KMS-11 (cell line): ENCODE measurements at regions not wholly inside any gene's neighbourhood (a gene's known extent, or its start where the extent isn't known, plus 50 kb on each side); places are given as distances from the start of the nearest gene placed in this dataset.

Source experiments
- H2AFZ ChIP-seq: fragments of 200-600 bp; sonication (generic); 2 replicates; pipeline ENCODE4 v1.6.1; 2016; ENCODE audit warnings: antibody characterized with exemption, mixed run types, low read depth
- H3K27ac ChIP-seq: fragments of 200-600 bp; sonication (generic); 2 replicates; pipeline ENCODE4 v1.6.1; 2016; ENCODE audit warnings: mild to moderate bottlenecking, mixed run types
- H3K27me3 ChIP-seq: fragments of 200-600 bp; sonication (generic); 2 replicates; pipeline ENCODE4 v1.6.1; 2017; ENCODE audit warnings: mild to moderate bottlenecking, low read depth, mixed run types, moderate library complexity; ENCODE audit not compliant: insufficient read depth
- H3K36me3 ChIP-seq: fragments of 200-600 bp; sonication (generic); 2 replicates; pipeline ENCODE4 v1.6.1; 2017; ENCODE audit warnings: mild to moderate bottlenecking, mixed run types; ENCODE audit not compliant: insufficient read depth
- H3K4me1 ChIP-seq: fragments of 200-600 bp; sonication (generic); 2 replicates; pipeline ENCODE4 v1.6.1; 2016; ENCODE audit warnings: mild to moderate bottlenecking, low read depth, mixed run types; ENCODE audit not compliant: poor library complexity, severe bottlenecking
- H3K4me2 ChIP-seq: fragments of 200-600 bp; sonication (generic); 2 replicates; pipeline ENCODE4 v1.7.0; 2016; ENCODE audit warnings: mild to moderate bottlenecking, mixed run types
- H3K4me3 ChIP-seq: fragments of 200-600 bp; sonication (generic); IDR thresholded peaks from 2 replicates; pipeline ENCODE4 v1.6.1; 2017; ENCODE audit warnings: low read depth, low read length, mixed read lengths; ENCODE audit not compliant: insufficient read depth
- H3K79me2 ChIP-seq: fragments of 200-600 bp; sonication (generic); 2 replicates; pipeline ENCODE4 v1.6.1; 2016; ENCODE audit warnings: low read depth, mixed run types; ENCODE audit not compliant: insufficient read depth
- H3K9ac ChIP-seq: fragments of 200-600 bp; sonication (generic); 2 replicates; pipeline ENCODE4 v1.6.1; 2016; ENCODE audit warnings: mild to moderate bottlenecking, mixed run types
- H4K20me1 ChIP-seq: fragments of 200-600 bp; sonication (generic); 2 replicates; pipeline ENCODE4 v1.6.1; 2016; ENCODE audit warnings: mild to moderate bottlenecking, mixed run types; ENCODE audit not compliant: insufficient read depth
- CTCF ChIP-seq: fragments of 200-600 bp; sonication (generic); conservative IDR thresholded peaks from 2 replicates; pipeline ENCODE4 v1.6.1; 2017; ENCODE audit warnings: low read depth, mild to moderate bottlenecking, antibody characterized with exemption, low read length, moderate library complexity, mixed read lengths

DNA sequence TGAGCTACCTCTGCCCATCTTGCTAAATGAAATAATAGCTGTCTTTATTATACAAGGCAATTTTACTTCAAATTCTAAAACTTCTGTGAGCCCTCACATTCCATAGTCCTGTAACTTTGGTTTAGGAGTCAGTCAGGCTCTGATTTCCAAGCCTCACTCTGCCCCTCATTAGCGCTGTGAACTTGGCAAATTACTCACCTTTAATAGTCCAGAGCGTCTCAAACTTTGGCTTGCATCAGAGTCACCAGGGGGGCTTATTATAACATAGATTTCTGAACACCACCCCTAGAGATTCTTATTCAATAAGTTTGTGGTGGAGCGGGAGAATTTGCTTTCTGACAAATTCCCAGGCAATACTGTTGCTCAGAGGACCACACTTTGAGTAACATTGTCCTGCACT, 126.2 kb upstream of the FGGY start:
- Histone ChIP-seq H3K27me3 (no peaks in the 10 kb centered on the region), H2AFZ (no peak overlapping the region), H3K4me1 (no peaks in the 10 kb centered on the region), H4K20me1 (no peaks in the 10 kb centered on the region), H3K36me3 (no peaks in the 10 kb centered on the region), H3K79me2 (no peaks in the 10 kb centered on the region), H3K27ac (no peak overlapping the region), H3K4me2 (no peak overlapping the region), H3K4me3 (no peak overlapping the region), H3K9ac (no peak overlapping the region)
- no peak for TF ChIP-seq CTCF

- H3K9ac ChIP-seq, result no peak overlapping the region
- no peak overlapping the region for H3K4me2 ChIP-seq
- H3K4me1 ChIP-seq, result no peaks in the 10 kb centered on the region
- H4K20me1 ChIP-seq, result no peaks in the 10 kb centered on the region
- no peak overlapping the region for H3K4me3 ChIP-seq
- no peaks in the 10 kb centered on the region for H3K79me2 ChIP-seq
- H3K36me3 ChIP-seq, result no peaks in the 10 kb centered on the region
- no peak overlapping the region for H3K27ac ChIP-seq
- no peak overlapping the region for H2AFZ ChIP-seq
- no peaks in the 10 kb centered on the region for H3K27me3 ChIP-seq
- no peak for TF ChIP-seq CTCF
These were observed 125.1 kb upstream of the FGGY start for GRCh38 chr1:59171788-59172187.

GRCh38 chr1:59172693-59173092, 124.2 kb upstream of the FGGY start:
- Histone ChIP-seq H4K20me1 (no peaks in the 10 kb centered on the region), H3K27me3 (no peaks in the 10 kb centered on the region), H3K36me3 (no peaks in the 10 kb centered on the region), H3K4me2 (no peak overlapping the region), H2AFZ (no peak overlapping the region), H3K4me1 (no peaks in the 10 kb centered on the region), H3K4me3 (no peak overlapping the region), H3K9ac (no peak overlapping the region), H3K27ac (no peak overlapping the region), H3K79me2 (no peaks in the 10 kb centered on the region)
- no peak for TF ChIP-seq CTCF

DNA sequence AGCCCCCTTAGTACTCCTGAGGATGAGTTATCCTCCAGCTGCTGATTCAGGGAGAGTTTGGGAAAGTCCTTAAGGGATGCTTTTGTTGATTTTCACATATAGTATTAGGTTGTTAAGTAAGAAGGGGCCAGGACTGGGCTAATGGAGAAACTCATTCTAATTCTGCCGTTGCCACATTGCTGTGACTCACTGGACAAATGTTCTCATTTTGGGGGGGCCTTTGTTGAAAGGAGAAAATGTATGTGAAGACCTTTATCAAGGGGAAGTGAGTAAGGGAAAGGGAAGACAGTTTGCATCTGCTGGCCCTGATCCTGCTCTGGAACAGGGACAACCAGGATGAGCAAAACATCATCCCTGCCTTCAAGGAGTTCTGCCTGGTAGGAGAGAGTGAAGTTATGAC, 123.2 kb upstream of the FGGY start:
- H2AFZ ChIP-seq, result no peak overlapping the region
- no peak for TF ChIP-seq CTCF
- H4K20me1 ChIP-seq, result no peaks in the 10 kb centered on the region
- H3K27me3 ChIP-seq, result no peaks in the 10 kb centered on the region
- H3K4me3 ChIP-seq, result no peak overlapping the region
- H3K4me2 ChIP-seq, result no peak overlapping the region
- no peak overlapping the region for H3K9ac ChIP-seq
- no peaks in the 10 kb centered on the region for H3K36me3 ChIP-seq
- H3K4me1 ChIP-seq, result no peaks in the 10 kb centered on the region
- no peak overlapping the region for H3K27ac ChIP-seq
- no peaks in the 10 kb centered on the region for H3K79me2 ChIP-seq

DNA sequence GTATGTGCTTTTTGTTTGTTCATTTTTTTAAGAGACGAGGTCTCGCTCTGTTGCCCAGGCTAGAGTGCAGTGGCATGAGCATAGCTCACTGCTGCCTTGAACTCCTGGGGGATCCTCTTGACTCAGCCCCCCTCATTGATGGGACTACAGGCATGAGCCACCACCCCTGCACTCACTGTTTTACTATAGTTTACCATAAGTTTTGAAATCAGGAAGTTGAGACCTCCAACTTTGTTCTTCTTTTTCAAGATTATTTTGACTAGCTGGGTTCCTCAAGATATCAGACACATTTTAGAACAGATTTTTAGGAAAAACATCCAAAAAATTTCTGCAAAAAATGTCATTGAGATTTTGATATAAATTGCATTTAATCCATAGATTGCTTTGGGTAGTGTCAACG, 120.4 kb upstream of the FGGY start:
- H3K4me2 ChIP-seq, result no peak overlapping the region
- no peak overlapping the region for H2AFZ ChIP-seq
- H3K4me1 ChIP-seq, result no peaks in the 10 kb centered on the region
- no peak for TF ChIP-seq CTCF
- H3K9ac ChIP-seq, result no peak overlapping the region
- no peaks in the 10 kb centered on the region for H4K20me1 ChIP-seq
- H3K36me3 ChIP-seq, result no peaks in the 10 kb centered on the region
- H3K4me3 ChIP-seq, result no peak overlapping the region
- no peak overlapping the region for H3K27ac ChIP-seq
- no peaks in the 10 kb centered on the region for H3K27me3 ChIP-seq
- no peaks in the 10 kb centered on the region for H3K79me2 ChIP-seq
